Chondrocyte (in vitro differentiated cells): ENCODE measurements at regions not wholly inside any gene's neighbourhood (a gene's known extent, or its start where the extent isn't known, plus 50 kb on each side); places are given as distances from the start of the nearest gene placed in this dataset.

Experiments used
- DNase-seq: peaks from one replicate; pipeline ENCODE4 v3.0.0; 2021; ENCODE audit warnings: mixed read lengths, low spot score
- H3K27ac Mint-ChIP-seq: one replicate; pipeline ENCODE4 v1.8.0; 2021; ENCODE audit warnings: mild to moderate bottlenecking, moderate library complexity, mixed read lengths; ENCODE audit not compliant: unreplicated experiment
- H3K27me3 Mint-ChIP-seq: 2 replicates; pipeline ENCODE4 v1.8.0; 2021; ENCODE audit warnings: low read depth, mixed read lengths
- H3K36me3 Mint-ChIP-seq: 2 replicates; pipeline ENCODE4 v1.8.0; 2021; ENCODE audit warnings: low read depth, mixed read lengths
- H3K4me1 Mint-ChIP-seq: 2 replicates; pipeline ENCODE4 v1.8.0; 2021; ENCODE audit warnings: low read depth, mild to moderate bottlenecking, mixed read lengths
- H3K4me3 Mint-ChIP-seq: one replicate; pipeline ENCODE4 v1.8.0; 2021; ENCODE audit warnings: mild to moderate bottlenecking, moderate library complexity, mixed read lengths; ENCODE audit not compliant: unreplicated experiment
- H3K9me3 Mint-ChIP-seq: 2 replicates; pipeline ENCODE4 v1.8.0; 2021; ENCODE audit warnings: low read depth, mixed read lengths
- TF ChIP-seq, protein P1 (sequence below): fragments of 200-600 bp; sonication (generic); IDR thresholded peaks from 2 replicates; pipeline ENCODE4 v1.5.0; 2021; ENCODE audit warnings: antibody characterized with exemption, mild to moderate bottlenecking, moderate library complexity

DNA sequence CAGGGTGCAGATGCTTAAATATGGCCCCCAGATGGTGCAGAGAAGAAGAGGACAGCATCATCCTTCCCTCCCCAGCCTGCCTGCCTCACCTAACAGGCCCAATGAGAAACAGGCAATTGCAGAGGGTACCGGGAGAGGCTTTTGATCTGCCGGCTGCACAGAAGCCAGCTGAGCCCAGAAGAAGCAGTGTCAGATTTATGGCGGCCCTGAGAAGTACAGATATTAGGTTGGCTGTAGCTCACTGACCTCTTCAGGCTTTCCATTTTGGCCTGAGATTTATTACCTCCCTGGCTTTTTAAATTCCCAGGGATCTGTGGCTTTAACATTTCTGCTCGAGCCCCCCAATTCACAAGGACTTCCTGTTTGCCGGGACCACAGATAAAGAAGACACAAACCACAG, 278.7 kb downstream of the EN1 start:
- no peaks in the 10 kb centered on the region for H3K4me1 Mint-ChIP-seq
- no peaks in the 10 kb centered on the region for H3K36me3 Mint-ChIP-seq
- H3K27ac Mint-ChIP-seq: no peak overlapping the region
- H3K27me3 Mint-ChIP-seq: peaks cover 14% of the 10 kb centered on the region
- H3K4me3 Mint-ChIP-seq: no peak overlapping the region
- H3K9me3 Mint-ChIP-seq: no peaks in the 10 kb centered on the region
- TF ChIP-seq, protein P1, sequence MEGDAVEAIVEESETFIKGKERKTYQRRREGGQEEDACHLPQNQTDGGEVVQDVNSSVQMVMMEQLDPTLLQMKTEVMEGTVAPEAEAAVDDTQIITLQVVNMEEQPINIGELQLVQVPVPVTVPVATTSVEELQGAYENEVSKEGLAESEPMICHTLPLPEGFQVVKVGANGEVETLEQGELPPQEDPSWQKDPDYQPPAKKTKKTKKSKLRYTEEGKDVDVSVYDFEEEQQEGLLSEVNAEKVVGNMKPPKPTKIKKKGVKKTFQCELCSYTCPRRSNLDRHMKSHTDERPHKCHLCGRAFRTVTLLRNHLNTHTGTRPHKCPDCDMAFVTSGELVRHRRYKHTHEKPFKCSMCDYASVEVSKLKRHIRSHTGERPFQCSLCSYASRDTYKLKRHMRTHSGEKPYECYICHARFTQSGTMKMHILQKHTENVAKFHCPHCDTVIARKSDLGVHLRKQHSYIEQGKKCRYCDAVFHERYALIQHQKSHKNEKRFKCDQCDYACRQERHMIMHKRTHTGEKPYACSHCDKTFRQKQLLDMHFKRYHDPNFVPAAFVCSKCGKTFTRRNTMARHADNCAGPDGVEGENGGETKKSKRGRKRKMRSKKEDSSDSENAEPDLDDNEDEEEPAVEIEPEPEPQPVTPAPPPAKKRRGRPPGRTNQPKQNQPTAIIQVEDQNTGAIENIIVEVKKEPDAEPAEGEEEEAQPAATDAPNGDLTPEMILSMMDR: no peak
- DNase-seq: no peak

DNA sequence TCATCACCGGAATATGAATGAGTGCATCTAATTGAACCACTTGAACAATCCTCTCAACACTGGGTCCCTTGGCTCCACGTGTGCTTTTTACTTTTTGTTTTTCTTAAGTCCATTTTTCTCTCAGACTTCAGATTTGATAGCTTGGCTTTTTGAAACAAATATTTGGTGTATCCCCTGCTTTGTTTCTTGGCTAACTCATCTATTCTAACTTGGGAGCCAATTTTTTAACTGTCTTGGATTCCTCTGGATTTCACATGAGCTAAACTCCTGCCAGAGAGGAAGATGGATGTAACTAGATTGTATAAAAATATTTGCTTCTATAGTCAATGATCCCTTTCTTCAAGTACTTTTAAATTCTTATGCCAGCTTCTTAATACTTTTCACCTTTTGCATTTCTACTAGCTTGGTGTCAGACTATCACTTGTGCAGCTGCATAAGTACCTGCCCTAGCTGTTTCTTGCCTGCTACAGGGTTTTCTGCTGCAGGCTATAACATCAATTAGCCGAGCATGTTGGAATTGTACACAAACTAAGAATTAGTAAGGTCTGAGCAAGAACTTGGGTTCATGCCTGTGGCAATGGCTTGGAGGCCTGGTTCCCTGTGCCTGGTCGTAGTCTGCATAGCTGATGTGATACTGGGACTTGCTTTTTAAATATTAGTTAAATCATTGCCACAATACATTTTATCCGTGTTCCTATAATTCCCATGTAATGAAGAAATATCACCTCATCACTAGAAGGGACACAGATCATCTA, 281.5 kb downstream of the EN1 start:
- TF ChIP-seq, protein P1: no peak
- no peak for DNase-seq
- Mint-ChIP-seq H3K9me3 (no peaks in the 10 kb centered on the region), H3K27me3 (peaks cover 9% of the 10 kb centered on the region), H3K36me3 (no peaks in the 10 kb centered on the region), H3K4me1 (no peaks in the 10 kb centered on the region), H3K4me3 (no peak overlapping the region), H3K27ac (no peak overlapping the region)

DNA sequence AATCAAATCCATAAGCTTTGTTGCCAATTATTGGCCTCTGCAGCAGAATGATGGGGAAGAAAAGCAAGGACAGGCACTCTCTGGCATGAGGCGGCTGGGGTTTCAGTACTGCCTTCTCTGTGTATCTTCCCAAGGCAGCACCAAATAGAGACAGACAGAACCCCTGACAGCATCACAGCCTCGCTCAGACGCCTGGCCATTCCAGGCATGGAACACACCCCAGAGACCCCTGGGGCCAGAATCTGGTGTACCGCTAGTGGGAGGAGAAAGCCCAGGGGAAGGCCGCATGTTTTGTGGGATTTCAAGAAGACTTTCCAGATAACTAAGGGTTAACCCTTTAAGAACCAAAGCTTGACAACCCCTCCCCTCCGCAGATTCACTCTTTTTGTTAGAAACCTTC, 282.1 kb downstream of the EN1 start:
- no peaks in the 10 kb centered on the region for H3K36me3 Mint-ChIP-seq
- no peak for DNase-seq
- TF ChIP-seq, protein P1: no peak

DNA sequence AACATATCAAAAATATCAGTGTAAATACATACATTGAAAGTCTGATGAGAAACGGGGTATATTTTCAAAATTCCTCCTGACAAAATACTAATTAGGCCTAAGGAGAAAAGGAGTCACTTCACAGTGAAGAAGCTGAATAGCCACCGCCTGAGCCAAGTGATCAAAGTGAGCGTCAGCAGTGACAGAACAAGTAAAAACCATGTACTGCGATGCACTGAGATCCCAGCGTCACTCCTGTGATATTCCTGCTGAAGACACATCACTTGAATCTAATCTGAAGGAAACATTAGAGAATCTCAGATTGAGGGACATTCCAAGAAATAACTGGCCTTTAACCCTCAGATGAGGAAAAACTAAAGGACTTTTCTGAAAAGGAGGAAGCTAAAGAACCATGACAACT, 285.3 kb downstream of the EN1 start:
- no peak overlapping the region for H3K27ac Mint-ChIP-seq
- no peak overlapping the region for H3K4me3 Mint-ChIP-seq
- H3K27me3 Mint-ChIP-seq: peaks cover 6% of the 10 kb centered on the region
- TF ChIP-seq, protein P1: no peak
- no peaks in the 10 kb centered on the region for H3K36me3 Mint-ChIP-seq
- no peak for DNase-seq
- no peaks in the 10 kb centered on the region for H3K9me3 Mint-ChIP-seq
- no peaks in the 10 kb centered on the region for H3K4me1 Mint-ChIP-seq

More for the DNA sequence above, 282.1 kb downstream of the EN1 start:
- no peak overlapping the region for H3K4me3 Mint-ChIP-seq
- no peaks in the 10 kb centered on the region for H3K9me3 Mint-ChIP-seq
- H3K27ac Mint-ChIP-seq: no peak overlapping the region
- peaks cover 9% of the 10 kb centered on the region for H3K27me3 Mint-ChIP-seq
- H3K4me1 Mint-ChIP-seq: no peaks in the 10 kb centered on the region

DNA sequence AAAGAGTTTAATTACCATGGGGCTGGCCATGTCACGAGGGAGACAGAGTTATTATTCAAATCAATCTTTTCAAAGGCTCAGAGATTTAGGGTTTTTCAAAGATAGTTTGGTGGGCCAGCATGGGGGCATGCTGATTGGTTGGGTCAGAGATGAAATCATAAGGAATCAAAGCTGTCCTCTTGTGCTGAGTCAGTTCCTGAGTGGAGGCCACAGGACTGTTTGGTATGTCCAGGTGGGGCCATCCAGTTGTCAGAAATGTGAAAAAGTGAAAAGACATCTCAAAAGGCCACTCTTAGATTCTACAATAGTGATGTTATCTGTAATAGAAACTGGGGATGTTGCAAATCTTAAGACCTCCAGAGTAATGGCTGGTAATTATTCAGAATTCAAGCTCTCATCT, 288.6 kb downstream of the EN1 start:
- H3K9me3 Mint-ChIP-seq: no peaks in the 10 kb centered on the region
- H3K4me3 Mint-ChIP-seq: no peak overlapping the region
- DNase-seq: no peak
- TF ChIP-seq, protein P1: no peak
- H3K36me3 Mint-ChIP-seq: no peaks in the 10 kb centered on the region
- no peak overlapping the region for H3K27ac Mint-ChIP-seq
- H3K4me1 Mint-ChIP-seq: no peaks in the 10 kb centered on the region
- peaks cover 3% of the 10 kb centered on the region for H3K27me3 Mint-ChIP-seq
